Panc1 (cell line): ENCODE measurements at regions not wholly inside any gene's neighbourhood (a gene's known extent, or its start where the extent isn't known, plus 50 kb on each side); places are given as distances from the start of the nearest gene placed in this dataset.

Experiments
- ATAC-seq: fragments of 200-7000 bp; cut with Tn5 transposase; 2 replicates; pipeline ENCODE4 v1.9.1; 2020; ENCODE audit warnings: mild to moderate bottlenecking, moderate library complexity
- BruUV-seq: library from RNA; stranded (reverse); fragments of 400-500 nt; replicated peaks from 2 replicates; lab custom pipeline; 2021; lab: Mats Ljungman, UMichigan
- CTCF ChIA-PET: fragments of 300-600 bp; sonication (Branson Sonifier 250); formaldehyde crosslinking; loops from one replicate; lab custom pipeline; 2022; ENCODE audit warnings: antibody characterized with exemption; lab: Charles Lee
- POLR2A ChIA-PET: fragments of 300-600 bp; sonication (Branson Sonifier 250); formaldehyde crosslinking; loops from one replicate; lab custom pipeline; 2022; ENCODE audit warnings: antibody characterized with exemption; lab: Charles Lee
- DNase-seq: peaks from one replicate; pipeline ENCODE4 v3.0.0-alpha.2; 2010; ENCODE audit warnings: low read depth, low spot score
- H3K27ac ChIP-seq: 2 replicates; pipeline ENCODE4 v1.5.1; 2011; ENCODE audit warnings: mild to moderate bottlenecking, low read length, inconsistent platforms
- H3K27me3 ChIP-seq: fragments of 200-500 bp; sonication (Bioruptor generic); 2 replicates; pipeline ENCODE4 v1.6.0; 2014; ENCODE audit warnings: low read length, inconsistent platforms; ENCODE audit not compliant: control insufficient read depth, insufficient read depth
- H3K36me3 ChIP-seq: fragments of 200-500 bp; sonication (Bioruptor generic); 2 replicates; pipeline ENCODE4 v1.5.1; 2014; ENCODE audit warnings: inconsistent platforms, mild to moderate bottlenecking, low read length, moderate library complexity; ENCODE audit not compliant: control insufficient read depth, insufficient read depth
- H3K4me1 ChIP-seq: 2 replicates; pipeline ENCODE4 v1.5.1; 2011; ENCODE audit warnings: inconsistent platforms, mild to moderate bottlenecking, low read length, moderate library complexity; ENCODE audit not compliant: control insufficient read depth, insufficient read depth
- H3K4me3 ChIP-seq, 2 experiments: 2 replicates each; pipeline ENCODE4 v1.5.1; 2011 to 2012; ENCODE audit warnings: low read depth in 2 of 2, low read length in 2 of 2, mild to moderate bottlenecking in 2 of 2, inconsistent platforms in 1 of 2, moderate library complexity in 1 of 2
- H3K9me3 ChIP-seq: fragments of 200-500 bp; sonication (Bioruptor generic); 2 replicates; pipeline ENCODE4 v1.5.1; 2014; ENCODE audit warnings: low read depth, mild to moderate bottlenecking, inconsistent platforms, low read length, moderate library complexity; ENCODE audit not compliant: control insufficient read depth, insufficient read depth
- CTCF ChIP-seq: fragments of 450-650 bp; IDR thresholded peaks from 2 replicates; pipeline ENCODE4 v1.5.1; 2017; ENCODE audit warnings: mild to moderate bottlenecking
- POLR2AphosphoS5 ChIP-seq: IDR thresholded peaks from 2 replicates; pipeline ENCODE4 v1.6.1; 2012; ENCODE audit warnings: mild to moderate bottlenecking, low read depth, low read length, moderate library complexity
- SIN3A ChIP-seq: IDR thresholded peaks from 2 replicates; pipeline ENCODE4 v1.6.1; 2012; ENCODE audit warnings: low read depth, mild to moderate bottlenecking, low read length, moderate library complexity, borderline replicate concordance; ENCODE audit not compliant: insufficient read depth
- TCF7L2 ChIP-seq: IDR thresholded peaks from 2 replicates; pipeline ENCODE4 v1.6.1; 2011; ENCODE audit warnings: mild to moderate bottlenecking, low read depth, low read length, inconsistent platforms
- in situ Hi-C: cut with HindIII; loops from 2 replicates; pipeline ENCODE4 v1.10.0; 2016; ENCODE audit warnings: low sequenced_read_pairs, low pct_unique_long_range_greater_than_20kb
- intact Hi-C: fragments of 100-400 bp; cut with micrococcal nuclease; formaldehyde crosslinking; loops from one replicate; pipeline ENCODE4 v1.10.0; 2022; ENCODE audit not compliant: unreplicated experiment
- TF ChIP-seq, protein P1 (sequence below), 2 experiments: IDR thresholded peaks; 2 replicates each; pipeline ENCODE4 v1.6.1; 2011 to 2012; ENCODE audit warnings: low read depth in 2 of 2, control low read depth in 1 of 2, low read length in 1 of 2, mild to moderate bottlenecking in 1 of 2, moderate library complexity in 1 of 2; ENCODE audit not compliant: insufficient read depth in 1 of 2

- no peak for DNase-seq
- TF ChIP-seq TCF7L2 (no peak), SIN3A (no peak), CTCF (no peak), POLR2AphosphoS5 (no peak)
- TF ChIP-seq, protein P1, sequence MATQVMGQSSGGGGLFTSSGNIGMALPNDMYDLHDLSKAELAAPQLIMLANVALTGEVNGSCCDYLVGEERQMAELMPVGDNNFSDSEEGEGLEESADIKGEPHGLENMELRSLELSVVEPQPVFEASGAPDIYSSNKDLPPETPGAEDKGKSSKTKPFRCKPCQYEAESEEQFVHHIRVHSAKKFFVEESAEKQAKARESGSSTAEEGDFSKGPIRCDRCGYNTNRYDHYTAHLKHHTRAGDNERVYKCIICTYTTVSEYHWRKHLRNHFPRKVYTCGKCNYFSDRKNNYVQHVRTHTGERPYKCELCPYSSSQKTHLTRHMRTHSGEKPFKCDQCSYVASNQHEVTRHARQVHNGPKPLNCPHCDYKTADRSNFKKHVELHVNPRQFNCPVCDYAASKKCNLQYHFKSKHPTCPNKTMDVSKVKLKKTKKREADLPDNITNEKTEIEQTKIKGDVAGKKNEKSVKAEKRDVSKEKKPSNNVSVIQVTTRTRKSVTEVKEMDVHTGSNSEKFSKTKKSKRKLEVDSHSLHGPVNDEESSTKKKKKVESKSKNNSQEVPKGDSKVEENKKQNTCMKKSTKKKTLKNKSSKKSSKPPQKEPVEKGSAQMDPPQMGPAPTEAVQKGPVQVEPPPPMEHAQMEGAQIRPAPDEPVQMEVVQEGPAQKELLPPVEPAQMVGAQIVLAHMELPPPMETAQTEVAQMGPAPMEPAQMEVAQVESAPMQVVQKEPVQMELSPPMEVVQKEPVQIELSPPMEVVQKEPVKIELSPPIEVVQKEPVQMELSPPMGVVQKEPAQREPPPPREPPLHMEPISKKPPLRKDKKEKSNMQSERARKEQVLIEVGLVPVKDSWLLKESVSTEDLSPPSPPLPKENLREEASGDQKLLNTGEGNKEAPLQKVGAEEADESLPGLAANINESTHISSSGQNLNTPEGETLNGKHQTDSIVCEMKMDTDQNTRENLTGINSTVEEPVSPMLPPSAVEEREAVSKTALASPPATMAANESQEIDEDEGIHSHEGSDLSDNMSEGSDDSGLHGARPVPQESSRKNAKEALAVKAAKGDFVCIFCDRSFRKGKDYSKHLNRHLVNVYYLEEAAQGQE (IDR thresholded peaks at IDR 0.05; ENCODE audit: insufficient read depth in 1 of 2, low read depth in 2 of 2, low read length in 1 of 2), result no peak
- ChIA-PET CTCF (no interaction called here), POLR2A (no interaction called here)
- H3K27ac ChIP-seq, result no peak overlapping the region
- BruUV-seq, result no TSS peak
- ATAC-seq, result no peak
- H3K4me1 ChIP-seq, result no peaks in the 10 kb centered on the region
- 0 out of 2 replicates have a peak, but pooled peaks cover 2% of the 10 kb centered on the region for H3K9me3 ChIP-seq
- H3K36me3 ChIP-seq, result no peaks in the 10 kb centered on the region; the same call in 1 of the 2 replicates
- intact Hi-C loops, result no loop called here
- in situ Hi-C loops, result no loop called here
- H3K27me3 ChIP-seq, result no peaks in the 10 kb centered on the region
- H3K4me3 ChIP-seq, result no peak overlapping the region
These were observed 404.8 kb downstream of the DUSP10 start for GRCh38 chr1:221337106-221337505.

DNA sequence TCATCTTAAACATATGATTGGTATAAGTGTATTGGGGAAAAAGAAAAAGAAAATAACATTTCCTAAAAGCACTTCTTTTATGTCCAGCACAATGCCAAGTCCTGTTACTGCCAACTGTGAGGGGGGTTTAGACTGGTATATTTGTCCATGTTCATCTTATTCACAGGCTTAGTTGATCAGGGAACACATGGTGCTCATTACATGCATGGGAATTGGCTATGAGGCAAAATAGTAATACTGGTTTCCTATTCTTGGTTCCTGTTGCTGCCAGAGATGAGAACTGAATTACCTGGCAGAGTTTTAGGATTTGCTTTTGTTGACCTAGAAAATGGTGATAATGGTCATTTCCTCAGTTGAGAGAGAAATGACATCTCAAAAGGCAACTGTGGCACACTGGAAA lies 398.8 kb downstream of the DUSP10 start:
- Histone ChIP-seq H3K36me3 (no peaks in the 10 kb centered on the region; the same call in 1 of the 2 replicates), H3K27ac (no peak overlapping the region), H3K4me1 (no peaks in the 10 kb centered on the region), H3K4me3 (no peak overlapping the region), H3K27me3 (no peaks in the 10 kb centered on the region; the same call in 1 of the 2 replicates), H3K9me3 (no peaks in the 10 kb centered on the region)
- in situ Hi-C loops, result no loop called here
- no TSS peak for BruUV-seq
- ATAC-seq (no peak), DNase-seq (no peak)
- intact Hi-C loops, result no loop called here
- TF ChIP-seq CTCF (no peak), SIN3A (no peak), TCF7L2 (no peak), POLR2AphosphoS5 (no peak)
- TF ChIP-seq, protein P1 (IDR thresholded peaks at IDR 0.05; ENCODE audit: insufficient read depth in 1 of 2, low read depth in 2 of 2, low read length in 1 of 2), result no peak
- POLR2A ChIA-PET, result no interaction called here
- CTCF ChIA-PET, result no interaction called here
